CD4-positive, CD25-positive, alpha-beta regulatory T cell (primary cell): ENCODE measurements at regions not wholly inside any gene's neighbourhood (a gene's known extent, or its start where the extent isn't known, plus 50 kb on each side); places are given as distances from the start of the nearest gene placed in this dataset.

ENCODE experiments used
- ATAC-seq, 2 donors: fragments of 150-1000 bp; cut with Tn5 transposase; one replicate each; pipeline ENCODE4 v1.10.0; 2021; ENCODE audit warnings: low read depth in 2 of 2, moderate number of reproducible peaks in 2 of 2, moderate library complexity in 1 of 2
- DNase-seq, 3 donors: peaks; one replicate each; pipeline versions ENCODE4 v3.0.0 to v3.0.0-alpha.2; 2012 to 2022; ENCODE audit warnings: mixed read lengths in 1 of 3
- H3K27ac ChIP-seq: one replicate; pipeline ENCODE4 v1.7.0; 2013; ENCODE audit warnings: mild to moderate bottlenecking, low read length; ENCODE audit not compliant: insufficient read depth, poor library complexity, severe bottlenecking
- H3K27me3 ChIP-seq: one replicate; pipeline ENCODE4 v1.7.0; 2013; ENCODE audit warnings: low read length; ENCODE audit not compliant: control insufficient read depth, insufficient read depth
- H3K36me3 ChIP-seq: one replicate; pipeline ENCODE4 v1.7.0; 2013; ENCODE audit warnings: mild to moderate bottlenecking, low read length, moderate library complexity; ENCODE audit not compliant: control insufficient read depth, insufficient read depth
- H3K4me1 ChIP-seq: 2 replicates; pipeline ENCODE4 v1.7.0; 2013; ENCODE audit warnings: mild to moderate bottlenecking, low read length; ENCODE audit not compliant: insufficient read depth, control insufficient read depth, poor library complexity, severe bottlenecking
- H3K4me3 ChIP-seq: one replicate; pipeline ENCODE4 v1.7.0; 2013; ENCODE audit warnings: low read depth, mild to moderate bottlenecking, low read length, moderate library complexity
- H3K9me3 ChIP-seq, 2 experiments: 1 replicate in 1 of 2; 2 replicates in 1 of 2; pipeline ENCODE4 v1.7.0; 2013; ENCODE audit warnings: low read length in 2 of 2, mild to moderate bottlenecking in 1 of 2, moderate library complexity in 1 of 2; ENCODE audit not compliant: control insufficient read depth in 2 of 2
- H3K27ac Mint-ChIP-seq, 3 donors: one replicate each; pipeline ENCODE4 v1.8.0; 2020 to 2022; ENCODE audit warnings: mild to moderate bottlenecking in 3 of 3, mixed read lengths in 3 of 3, moderate library complexity in 2 of 3
- H3K27me3 Mint-ChIP-seq: one replicate; pipeline ENCODE4 v1.8.0; 2022; ENCODE audit warnings: mild to moderate bottlenecking, mixed read lengths
- H3K36me3 Mint-ChIP-seq: one replicate; pipeline ENCODE4 v1.8.0; 2020; ENCODE audit warnings: mixed read lengths
- H3K4me1 Mint-ChIP-seq, 4 donors: one replicate each; pipeline ENCODE4 v1.8.0; 2020 to 2022; ENCODE audit warnings: mixed read lengths in 4 of 4, mild to moderate bottlenecking in 1 of 4
- H3K4me3 Mint-ChIP-seq, 4 donors: one replicate each; pipeline ENCODE4 v1.8.0; 2020 to 2022; ENCODE audit warnings: mild to moderate bottlenecking in 4 of 4, mixed read lengths in 4 of 4, moderate library complexity in 3 of 4
- H3K9me3 Mint-ChIP-seq, 7 donors: one replicate each; pipeline ENCODE4 v1.8.0; 2020 to 2022; ENCODE audit warnings: mixed read lengths in 7 of 7, mild to moderate bottlenecking in 3 of 7, moderate library complexity in 2 of 7

DNA sequence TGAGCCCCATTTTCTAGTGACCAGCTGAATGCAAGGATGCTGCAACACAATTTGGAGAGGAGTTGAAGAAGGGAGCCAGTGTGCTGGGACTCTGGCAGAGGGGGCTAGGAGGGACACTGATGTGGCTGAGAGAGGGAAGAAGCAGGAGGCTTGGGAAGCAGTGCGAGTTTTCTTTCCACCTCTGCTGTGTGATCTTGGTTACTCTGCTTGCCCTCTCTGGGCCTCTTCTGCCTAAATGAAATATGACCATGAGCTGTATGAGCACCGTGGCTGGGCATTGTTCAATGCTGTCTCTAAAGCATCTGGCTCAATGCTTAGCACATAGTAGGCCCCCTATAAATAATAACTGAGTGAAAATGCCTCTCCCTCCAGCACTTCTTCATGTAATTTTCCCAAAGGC, 65.3 kb upstream of the PAX7 start:
- Histone ChIP-seq H3K4me3 (no peak overlapping the region), H3K4me1 (no peaks in the 10 kb centered on the region), H3K9me3 (no peaks in the 10 kb centered on the region), H3K27ac (no peak overlapping the region), H3K36me3 (no peaks in the 10 kb centered on the region), H3K27me3 (peaks cover 5% of the 10 kb centered on the region)
- Mint-ChIP-seq H3K36me3 (no peaks in the 10 kb centered on the region), H3K27ac (no peak overlapping the region), H3K4me3 (no peak overlapping the region), H3K27me3 (peaks cover 14% of the 10 kb centered on the region), H3K9me3 (peaks cover 0 to 4% (median 0%) of the 10 kb centered on the region in 7 donors), H3K4me1 (no peaks in the 10 kb centered on the region)
- no peak for ATAC-seq
- no peak for DNase-seq

DNA sequence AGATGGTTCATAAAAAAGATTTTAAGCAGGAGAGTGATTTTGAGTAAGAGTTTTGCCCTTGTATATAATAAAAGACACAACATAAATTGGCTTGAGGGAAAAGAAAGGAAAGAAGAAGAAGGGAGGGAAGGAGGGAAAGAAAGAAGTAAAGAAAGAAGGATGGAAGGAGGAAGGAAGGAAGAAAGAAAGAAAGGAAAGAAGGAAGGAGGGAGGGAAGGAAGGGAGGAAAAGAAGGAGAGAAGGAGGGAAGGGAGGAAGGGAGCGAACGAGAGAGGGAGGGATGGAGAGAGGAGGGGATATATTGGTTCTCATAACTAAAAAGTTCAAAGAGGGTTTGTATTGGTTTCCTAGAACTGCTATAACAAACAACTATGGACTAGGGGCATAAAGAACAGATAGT, 62.2 kb upstream of the PAX7 start:
- Histone ChIP-seq H3K4me3 (no peak overlapping the region), H3K36me3 (no peaks in the 10 kb centered on the region), H3K9me3 (no peaks in the 10 kb centered on the region), H3K27ac (no peak overlapping the region), H3K4me1 (no peaks in the 10 kb centered on the region), H3K27me3 (no peaks in the 10 kb centered on the region)
- Mint-ChIP-seq H3K27me3 (peaks cover 8% of the 10 kb centered on the region), H3K9me3 (peaks cover 0 to 4% (median 0%) of the 10 kb centered on the region in 7 donors), H3K27ac (no peak overlapping the region), H3K4me3 (no peak overlapping the region), H3K36me3 (no peaks in the 10 kb centered on the region), H3K4me1 (no peaks in the 10 kb centered on the region)
- DNase-seq (no peak), ATAC-seq (no peak)

DNA sequence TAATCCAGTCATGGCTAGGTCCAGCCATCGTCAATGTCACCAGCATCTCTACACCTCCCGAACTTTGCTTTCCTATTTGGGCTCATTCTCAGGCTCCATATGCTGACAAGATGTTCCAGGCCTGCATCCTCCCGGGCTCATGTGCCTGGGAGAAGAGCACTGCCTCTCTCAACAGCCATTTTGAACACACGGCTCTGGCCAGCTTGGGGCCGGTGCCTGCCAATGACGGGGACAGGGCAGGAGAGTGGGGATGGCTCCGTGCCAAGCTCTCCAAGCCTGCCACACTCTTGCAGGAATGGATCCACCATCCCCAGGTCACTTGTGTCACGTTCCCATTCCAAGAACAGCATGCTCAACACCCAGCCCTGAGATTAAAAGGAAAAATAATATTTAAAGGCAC, 61.4 kb upstream of the PAX7 start:
- Mint-ChIP-seq H3K27me3 (peaks cover 4% of the 10 kb centered on the region), H3K4me3 (no peak overlapping the region), H3K9me3 (peaks cover 0 to 4% (median 0%) of the 10 kb centered on the region in 7 donors), H3K4me1 (no peaks in the 10 kb centered on the region), H3K36me3 (no peaks in the 10 kb centered on the region), H3K27ac (no peak overlapping the region)
- no peaks in the 10 kb centered on the region for H3K9me3 ChIP-seq
- H3K27me3 ChIP-seq, result no peaks in the 10 kb centered on the region
- DNase-seq (no peak), ATAC-seq (no peak)
- H3K4me1 ChIP-seq, result no peaks in the 10 kb centered on the region
- no peak overlapping the region for H3K27ac ChIP-seq
- no peaks in the 10 kb centered on the region for H3K36me3 ChIP-seq
- no peak overlapping the region for H3K4me3 ChIP-seq

DNA sequence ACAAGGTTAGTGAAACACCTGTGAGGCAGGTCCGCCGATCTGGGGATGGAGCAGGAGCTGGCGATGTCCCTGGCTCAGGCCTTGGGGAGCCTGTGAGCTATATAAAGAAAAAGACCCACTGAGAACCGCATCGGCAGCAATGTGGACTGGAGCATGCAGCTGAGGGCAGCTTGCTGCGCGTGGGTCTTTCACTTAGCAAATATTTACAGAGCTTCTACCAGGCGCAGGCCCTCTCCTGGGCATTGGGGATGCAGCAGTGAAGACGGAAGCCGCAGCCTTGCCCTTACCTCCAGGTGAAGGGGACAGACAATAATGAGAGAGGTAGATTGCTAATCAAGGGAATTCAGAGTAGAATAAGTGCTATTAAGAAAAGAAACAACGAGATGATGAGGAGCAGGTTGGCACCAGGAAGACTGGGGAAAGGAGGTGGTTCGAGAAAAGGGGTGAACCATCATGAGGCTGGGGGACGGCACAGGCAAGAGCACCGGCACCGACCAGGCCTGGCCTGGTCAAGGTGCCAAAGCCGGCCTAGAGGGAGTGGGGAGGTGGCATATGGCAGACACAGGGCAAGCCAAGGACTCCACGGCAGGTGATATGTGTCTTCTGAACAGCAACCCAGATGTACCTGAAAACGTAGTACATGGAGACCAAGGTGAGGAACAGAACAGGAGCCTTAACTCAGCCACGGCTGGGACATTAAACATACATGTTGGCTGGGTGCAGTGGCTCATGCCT, 60.7 kb upstream of the PAX7 start:
- ATAC-seq (no peak), DNase-seq (no peak)
- Histone ChIP-seq H3K9me3 (no peaks in the 10 kb centered on the region), H3K27me3 (no peaks in the 10 kb centered on the region), H3K4me1 (no peaks in the 10 kb centered on the region), H3K27ac (no peak overlapping the region), H3K36me3 (no peaks in the 10 kb centered on the region), H3K4me3 (no peak overlapping the region)
- Mint-ChIP-seq H3K9me3 (peaks cover 0 to 4% (median 0%) of the 10 kb centered on the region in 7 donors), H3K4me3 (no peak overlapping the region), H3K27me3 (peaks cover 8% of the 10 kb centered on the region), H3K4me1 (no peaks in the 10 kb centered on the region), H3K27ac (no peak overlapping the region), H3K36me3 (no peaks in the 10 kb centered on the region)

DNA sequence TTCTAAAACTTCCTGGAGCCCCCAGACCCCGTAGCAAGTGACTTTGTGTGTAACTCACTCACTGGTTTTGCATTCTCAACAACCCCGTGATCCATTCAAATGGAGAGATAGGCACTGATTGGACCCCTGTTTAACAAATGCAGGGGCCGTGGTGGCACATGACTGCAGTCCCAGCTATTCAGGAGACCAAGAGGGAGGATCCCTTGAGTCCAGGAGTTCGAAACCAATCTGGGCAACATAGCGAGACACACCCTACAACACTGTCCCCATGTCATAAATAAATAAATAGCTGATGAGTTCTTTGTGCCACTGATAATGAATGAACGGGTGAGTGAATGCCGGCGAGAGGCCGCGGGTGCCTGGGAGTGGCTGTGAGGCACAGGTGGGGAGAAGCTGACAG, 59.4 kb upstream of the PAX7 start:
- Histone ChIP-seq H3K27ac (no peak overlapping the region), H3K9me3 (no peaks in the 10 kb centered on the region), H3K4me1 (no peaks in the 10 kb centered on the region), H3K36me3 (no peaks in the 10 kb centered on the region), H3K27me3 (no peaks in the 10 kb centered on the region), H3K4me3 (no peak overlapping the region)
- ATAC-seq, result no peak
- Mint-ChIP-seq H3K4me1 (no peaks in the 10 kb centered on the region), H3K9me3 (peaks cover 0 to 4% (median 1%) of the 10 kb centered on the region in 7 donors), H3K4me3 (no peak overlapping the region), H3K27ac (no peak overlapping the region), H3K27me3 (peaks cover 8% of the 10 kb centered on the region), H3K36me3 (no peaks in the 10 kb centered on the region)
- no peak for DNase-seq

DNA sequence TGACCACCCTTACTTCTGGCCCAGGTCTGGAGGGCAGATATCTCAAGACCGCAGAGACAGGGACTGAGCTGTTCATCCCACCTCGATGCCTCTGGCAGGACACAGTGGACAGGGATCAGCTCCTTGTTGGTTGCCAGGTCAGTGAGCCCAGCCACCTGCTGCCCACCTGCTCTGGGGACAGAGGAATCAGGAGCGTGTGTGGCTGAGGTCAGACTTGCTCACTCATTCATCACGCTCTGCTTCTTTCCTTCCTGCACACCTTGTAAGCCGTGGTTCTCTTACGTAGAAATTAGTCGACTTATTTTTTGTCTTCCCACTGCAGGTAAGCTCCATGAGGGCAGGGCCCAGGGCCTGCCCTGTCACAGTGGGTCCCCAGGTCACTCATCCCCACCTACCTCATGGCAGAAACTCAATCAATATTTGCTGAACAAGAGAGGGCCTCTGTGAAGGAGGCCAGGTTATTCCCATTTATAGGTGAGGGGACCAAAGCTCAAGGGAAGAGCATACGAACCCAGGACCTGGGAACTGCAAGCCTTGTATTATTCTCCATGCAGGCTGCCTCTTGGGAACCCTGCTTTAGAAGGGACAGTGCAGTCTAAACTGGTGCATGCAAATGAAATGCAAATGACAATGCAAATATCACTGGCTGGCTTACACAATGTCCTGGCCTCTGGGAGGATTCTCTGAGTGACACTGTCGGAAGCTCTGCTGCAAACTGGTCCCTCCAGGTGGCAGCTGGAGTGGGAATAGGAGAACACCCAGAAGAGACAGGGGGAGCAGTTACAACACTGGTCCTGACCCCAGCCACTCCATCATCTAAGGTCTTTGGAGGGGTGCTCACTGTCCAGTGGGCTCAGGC, 58.4 kb upstream of the PAX7 start:
- DNase-seq, result no peak
- H3K27ac Mint-ChIP-seq, result no peak overlapping the region
- Histone ChIP-seq H3K36me3 (no peaks in the 10 kb centered on the region), H3K4me3 (no peak overlapping the region), H3K27me3 (no peaks in the 10 kb centered on the region), H3K27ac (no peak overlapping the region), H3K4me1 (no peaks in the 10 kb centered on the region), H3K9me3 (no peaks in the 10 kb centered on the region)
- no peaks in the 10 kb centered on the region for H3K4me1 Mint-ChIP-seq
- H3K4me3 Mint-ChIP-seq, result no peak overlapping the region
- H3K36me3 Mint-ChIP-seq, result no peaks in the 10 kb centered on the region
- H3K9me3 Mint-ChIP-seq, result peaks cover 0 to 4% (median 0%) of the 10 kb centered on the region in 7 donors
- peaks cover 8% of the 10 kb centered on the region for H3K27me3 Mint-ChIP-seq
- no peak for ATAC-seq

DNA sequence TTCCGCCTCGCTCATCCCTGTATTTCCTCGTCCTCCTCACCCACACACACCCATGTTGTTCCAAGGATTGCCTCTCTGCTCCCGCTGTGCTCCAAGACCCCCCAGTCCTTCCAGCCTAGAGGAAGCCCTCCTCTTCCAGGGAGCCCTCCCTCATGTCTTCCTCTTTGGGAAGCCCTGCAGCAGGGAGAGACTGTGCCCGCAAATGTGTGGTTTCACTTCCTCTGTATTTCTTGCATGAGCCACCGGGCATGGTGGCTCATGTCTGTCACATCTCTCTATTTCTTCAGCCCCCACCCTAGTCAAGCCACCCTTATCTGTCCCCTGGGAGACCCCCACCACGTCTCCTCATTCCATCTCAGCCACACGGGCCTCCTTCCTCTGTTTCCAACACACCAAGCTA, 57.5 kb upstream of the PAX7 start:
- no peak for ATAC-seq
- no peak overlapping the region for H3K4me3 ChIP-seq
- Mint-ChIP-seq H3K9me3 (peaks cover 0 to 2% (median under 1%) of the 10 kb centered on the region in 7 donors), H3K4me1 (peaks cover 0 to 2% (median 0%) of the 10 kb centered on the region in 4 donors), H3K4me3 (no peak overlapping the region), H3K27me3 (peaks cover 8% of the 10 kb centered on the region), H3K36me3 (no peaks in the 10 kb centered on the region), H3K27ac (no peak overlapping the region)
- no peak for DNase-seq
- no peaks in the 10 kb centered on the region for H3K27me3 ChIP-seq
- no peaks in the 10 kb centered on the region for H3K9me3 ChIP-seq
- H3K4me1 ChIP-seq, result no peaks in the 10 kb centered on the region
- H3K36me3 ChIP-seq, result no peaks in the 10 kb centered on the region
- no peak overlapping the region for H3K27ac ChIP-seq
